IMR-90 (cell line): ENCODE measurements at regions not wholly inside any gene's neighbourhood (a gene's known extent, or its start where the extent isn't known, plus 50 kb on each side); places are given as distances from the start of the nearest gene placed in this dataset.

ENCODE experiments used
- CEBPB ChIP-seq: IDR thresholded peaks from 2 replicates; pipeline ENCODE4 v1.6.1; 2012; ENCODE audit warnings: low read depth, low read length, improper control_type of control experiment
- FOS ChIP-seq: fragments of 150-350 bp; IDR thresholded peaks from 2 replicates; pipeline ENCODE4 v1.6.1; 2016; ENCODE audit warnings: low read depth, low read length
- MAFK ChIP-seq: IDR thresholded peaks from 2 replicates; pipeline ENCODE4 v1.6.1; 2012; ENCODE audit warnings: low read depth, low read length, improper control_type of control experiment
- NFE2L2 ChIP-seq: fragments of 150-350 bp; IDR thresholded peaks from 2 replicates; pipeline ENCODE4 v1.6.1; 2016; ENCODE audit warnings: low read depth, mild to moderate bottlenecking, low read length
- POLR2A ChIP-seq: IDR thresholded peaks from 2 replicates; pipeline ENCODE4 v1.6.1; 2012; ENCODE audit warnings: mild to moderate bottlenecking, low read depth, low read length
- RAD21 ChIP-seq: IDR thresholded peaks from 2 replicates; pipeline ENCODE4 v1.6.1; 2012; ENCODE audit warnings: low read length, improper control_type of control experiment
- RCOR1 ChIP-seq: IDR thresholded peaks from 2 replicates; pipeline ENCODE4 v1.6.1; 2012; ENCODE audit warnings: mild to moderate bottlenecking, low read length, improper control_type of control experiment; ENCODE audit not compliant: insufficient replicate concordance
- RFX5 ChIP-seq: IDR thresholded peaks from 2 replicates; pipeline ENCODE4 v1.8.0; 2012; ENCODE audit warnings: low read depth, mild to moderate bottlenecking, low read length, moderate library complexity
- TF ChIP-seq, protein P1 (sequence below): conservative IDR thresholded peaks from 2 replicates; pipeline ENCODE4 v1.5.1; 2012; ENCODE audit warnings: mild to moderate bottlenecking, low read depth, low read length, improper control_type of control experiment
- TF ChIP-seq, protein P2 (sequence below): fragments of 150-350 bp; IDR thresholded peaks from 2 replicates; pipeline ENCODE4 v1.6.1; 2016; ENCODE audit warnings: low read depth, mild to moderate bottlenecking, low read length, moderate library complexity, borderline replicate concordance
- TF ChIP-seq, protein P3 (sequence below): fragments of 150-350 bp; IDR thresholded peaks from 2 replicates; pipeline ENCODE4 v1.6.1; 2017; ENCODE audit warnings: mild to moderate bottlenecking, antibody characterized with exemption, low read length, low read depth

DNA sequence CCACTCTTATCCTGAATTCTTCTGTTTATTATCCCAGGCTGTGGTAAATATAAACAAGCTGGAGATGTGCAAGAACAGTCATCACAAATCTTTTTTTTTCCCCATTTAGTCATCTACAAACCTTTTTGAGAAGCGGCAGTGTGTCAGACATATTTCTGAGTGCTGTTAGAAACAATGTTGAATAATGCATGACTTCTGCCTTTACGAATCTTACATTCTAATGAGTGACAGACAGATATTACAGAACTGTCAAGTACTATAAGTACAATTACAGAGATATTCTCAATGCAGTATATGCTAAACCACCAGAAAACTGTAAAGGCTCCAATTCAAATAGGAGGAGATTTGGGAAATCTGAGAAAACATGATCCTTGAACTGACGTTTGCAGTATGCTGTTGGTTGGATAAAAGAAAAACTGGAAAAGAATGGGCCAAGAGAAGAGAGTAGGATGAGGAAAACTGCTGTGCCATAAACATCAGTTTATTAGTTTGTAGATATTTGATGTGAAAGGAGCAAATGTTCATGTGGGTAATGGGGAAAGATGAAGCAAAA, 379.5 kb upstream of the SLC8A1 start:
- TF ChIP-seq, protein P1, sequence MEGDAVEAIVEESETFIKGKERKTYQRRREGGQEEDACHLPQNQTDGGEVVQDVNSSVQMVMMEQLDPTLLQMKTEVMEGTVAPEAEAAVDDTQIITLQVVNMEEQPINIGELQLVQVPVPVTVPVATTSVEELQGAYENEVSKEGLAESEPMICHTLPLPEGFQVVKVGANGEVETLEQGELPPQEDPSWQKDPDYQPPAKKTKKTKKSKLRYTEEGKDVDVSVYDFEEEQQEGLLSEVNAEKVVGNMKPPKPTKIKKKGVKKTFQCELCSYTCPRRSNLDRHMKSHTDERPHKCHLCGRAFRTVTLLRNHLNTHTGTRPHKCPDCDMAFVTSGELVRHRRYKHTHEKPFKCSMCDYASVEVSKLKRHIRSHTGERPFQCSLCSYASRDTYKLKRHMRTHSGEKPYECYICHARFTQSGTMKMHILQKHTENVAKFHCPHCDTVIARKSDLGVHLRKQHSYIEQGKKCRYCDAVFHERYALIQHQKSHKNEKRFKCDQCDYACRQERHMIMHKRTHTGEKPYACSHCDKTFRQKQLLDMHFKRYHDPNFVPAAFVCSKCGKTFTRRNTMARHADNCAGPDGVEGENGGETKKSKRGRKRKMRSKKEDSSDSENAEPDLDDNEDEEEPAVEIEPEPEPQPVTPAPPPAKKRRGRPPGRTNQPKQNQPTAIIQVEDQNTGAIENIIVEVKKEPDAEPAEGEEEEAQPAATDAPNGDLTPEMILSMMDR, result no peak
- no peak for TF ChIP-seq POLR2A
- TF ChIP-seq MAFK, result no peak
- TF ChIP-seq, protein P2, sequence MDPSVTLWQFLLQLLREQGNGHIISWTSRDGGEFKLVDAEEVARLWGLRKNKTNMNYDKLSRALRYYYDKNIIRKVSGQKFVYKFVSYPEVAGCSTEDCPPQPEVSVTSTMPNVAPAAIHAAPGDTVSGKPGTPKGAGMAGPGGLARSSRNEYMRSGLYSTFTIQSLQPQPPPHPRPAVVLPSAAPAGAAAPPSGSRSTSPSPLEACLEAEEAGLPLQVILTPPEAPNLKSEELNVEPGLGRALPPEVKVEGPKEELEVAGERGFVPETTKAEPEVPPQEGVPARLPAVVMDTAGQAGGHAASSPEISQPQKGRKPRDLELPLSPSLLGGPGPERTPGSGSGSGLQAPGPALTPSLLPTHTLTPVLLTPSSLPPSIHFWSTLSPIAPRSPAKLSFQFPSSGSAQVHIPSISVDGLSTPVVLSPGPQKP, result no peak
- TF ChIP-seq, protein P3, sequence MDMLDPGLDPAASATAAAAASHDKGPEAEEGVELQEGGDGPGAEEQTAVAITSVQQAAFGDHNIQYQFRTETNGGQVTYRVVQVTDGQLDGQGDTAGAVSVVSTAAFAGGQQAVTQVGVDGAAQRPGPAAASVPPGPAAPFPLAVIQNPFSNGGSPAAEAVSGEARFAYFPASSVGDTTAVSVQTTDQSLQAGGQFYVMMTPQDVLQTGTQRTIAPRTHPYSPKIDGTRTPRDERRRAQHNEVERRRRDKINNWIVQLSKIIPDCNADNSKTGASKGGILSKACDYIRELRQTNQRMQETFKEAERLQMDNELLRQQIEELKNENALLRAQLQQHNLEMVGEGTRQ, result no peak
- TF ChIP-seq FOS, result no peak
- TF ChIP-seq RAD21, result no peak
- TF ChIP-seq CEBPB, result no peak
- no peak for TF ChIP-seq RCOR1
- TF ChIP-seq RFX5, result no peak
- TF ChIP-seq NFE2L2, result no peak
